HL-60 (cell line): ENCODE measurements at regions not wholly inside any gene's neighbourhood (a gene's known extent, or its start where the extent isn't known, plus 50 kb on each side); places are given as distances from the start of the nearest gene placed in this dataset.

Experiments
- POLR2AphosphoS5 ChIP-seq: IDR thresholded peaks from 2 replicates; pipeline ENCODE4 v1.6.1; 2012; ENCODE audit warnings: low read depth
- TF ChIP-seq, protein P1 (sequence below): IDR thresholded peaks from one replicate; pipeline ENCODE4 v1.5.1; 2011; ENCODE audit warnings: low read length, control low read depth, inconsistent platforms; ENCODE audit not compliant: insufficient read depth
- TF ChIP-seq, protein P2 (sequence below): IDR thresholded peaks from 2 replicates; pipeline ENCODE4 v1.6.1; 2012; ENCODE audit warnings: low read depth; ENCODE audit not compliant: insufficient replicate concordance

GRCh38 chr5:66440202-66440680 is 156.0 kb upstream of the MAST4 start:
- TF ChIP-seq, protein P1, sequence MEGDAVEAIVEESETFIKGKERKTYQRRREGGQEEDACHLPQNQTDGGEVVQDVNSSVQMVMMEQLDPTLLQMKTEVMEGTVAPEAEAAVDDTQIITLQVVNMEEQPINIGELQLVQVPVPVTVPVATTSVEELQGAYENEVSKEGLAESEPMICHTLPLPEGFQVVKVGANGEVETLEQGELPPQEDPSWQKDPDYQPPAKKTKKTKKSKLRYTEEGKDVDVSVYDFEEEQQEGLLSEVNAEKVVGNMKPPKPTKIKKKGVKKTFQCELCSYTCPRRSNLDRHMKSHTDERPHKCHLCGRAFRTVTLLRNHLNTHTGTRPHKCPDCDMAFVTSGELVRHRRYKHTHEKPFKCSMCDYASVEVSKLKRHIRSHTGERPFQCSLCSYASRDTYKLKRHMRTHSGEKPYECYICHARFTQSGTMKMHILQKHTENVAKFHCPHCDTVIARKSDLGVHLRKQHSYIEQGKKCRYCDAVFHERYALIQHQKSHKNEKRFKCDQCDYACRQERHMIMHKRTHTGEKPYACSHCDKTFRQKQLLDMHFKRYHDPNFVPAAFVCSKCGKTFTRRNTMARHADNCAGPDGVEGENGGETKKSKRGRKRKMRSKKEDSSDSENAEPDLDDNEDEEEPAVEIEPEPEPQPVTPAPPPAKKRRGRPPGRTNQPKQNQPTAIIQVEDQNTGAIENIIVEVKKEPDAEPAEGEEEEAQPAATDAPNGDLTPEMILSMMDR = no peak
- no peak for TF ChIP-seq POLR2AphosphoS5
- TF ChIP-seq, protein P2, sequence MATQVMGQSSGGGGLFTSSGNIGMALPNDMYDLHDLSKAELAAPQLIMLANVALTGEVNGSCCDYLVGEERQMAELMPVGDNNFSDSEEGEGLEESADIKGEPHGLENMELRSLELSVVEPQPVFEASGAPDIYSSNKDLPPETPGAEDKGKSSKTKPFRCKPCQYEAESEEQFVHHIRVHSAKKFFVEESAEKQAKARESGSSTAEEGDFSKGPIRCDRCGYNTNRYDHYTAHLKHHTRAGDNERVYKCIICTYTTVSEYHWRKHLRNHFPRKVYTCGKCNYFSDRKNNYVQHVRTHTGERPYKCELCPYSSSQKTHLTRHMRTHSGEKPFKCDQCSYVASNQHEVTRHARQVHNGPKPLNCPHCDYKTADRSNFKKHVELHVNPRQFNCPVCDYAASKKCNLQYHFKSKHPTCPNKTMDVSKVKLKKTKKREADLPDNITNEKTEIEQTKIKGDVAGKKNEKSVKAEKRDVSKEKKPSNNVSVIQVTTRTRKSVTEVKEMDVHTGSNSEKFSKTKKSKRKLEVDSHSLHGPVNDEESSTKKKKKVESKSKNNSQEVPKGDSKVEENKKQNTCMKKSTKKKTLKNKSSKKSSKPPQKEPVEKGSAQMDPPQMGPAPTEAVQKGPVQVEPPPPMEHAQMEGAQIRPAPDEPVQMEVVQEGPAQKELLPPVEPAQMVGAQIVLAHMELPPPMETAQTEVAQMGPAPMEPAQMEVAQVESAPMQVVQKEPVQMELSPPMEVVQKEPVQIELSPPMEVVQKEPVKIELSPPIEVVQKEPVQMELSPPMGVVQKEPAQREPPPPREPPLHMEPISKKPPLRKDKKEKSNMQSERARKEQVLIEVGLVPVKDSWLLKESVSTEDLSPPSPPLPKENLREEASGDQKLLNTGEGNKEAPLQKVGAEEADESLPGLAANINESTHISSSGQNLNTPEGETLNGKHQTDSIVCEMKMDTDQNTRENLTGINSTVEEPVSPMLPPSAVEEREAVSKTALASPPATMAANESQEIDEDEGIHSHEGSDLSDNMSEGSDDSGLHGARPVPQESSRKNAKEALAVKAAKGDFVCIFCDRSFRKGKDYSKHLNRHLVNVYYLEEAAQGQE = no peak
